Calu3 (cell line): ENCODE measurements at regions not wholly inside any gene's neighbourhood (a gene's known extent, or its start where the extent isn't known, plus 50 kb on each side); places are given as distances from the start of the nearest gene placed in this dataset.

ENCODE experiments used
- BruUV-seq: library from RNA; stranded (reverse); fragments of 400-500 nt; replicated peaks from 2 replicates; lab custom pipeline; 2021; lab: Mats Ljungman, UMichigan
- CTCF ChIA-PET: fragments of 300-600 bp; sonication (Branson Sonifier 250); formaldehyde crosslinking; loops from one replicate; lab custom pipeline; 2022; ENCODE audit warnings: antibody characterized with exemption; lab: Charles Lee
- DNase-seq: peaks from one replicate; pipeline ENCODE4 v3.0.0; 2022
- H3K27ac Mint-ChIP-seq: one replicate; pipeline ENCODE4 v1.8.0; 2022; ENCODE audit warnings: mixed read lengths; ENCODE audit not compliant: unreplicated experiment
- H3K27me3 Mint-ChIP-seq: one replicate; pipeline ENCODE4 v1.8.0; 2022; ENCODE audit warnings: mixed read lengths; ENCODE audit not compliant: unreplicated experiment
- H3K36me3 Mint-ChIP-seq: one replicate; pipeline ENCODE4 v1.8.0; 2022; ENCODE audit warnings: mild to moderate bottlenecking, moderate library complexity, mixed read lengths; ENCODE audit not compliant: insufficient read depth, unreplicated experiment
- H3K4me1 Mint-ChIP-seq: one replicate; pipeline ENCODE4 v1.8.0; 2022; ENCODE audit warnings: mild to moderate bottlenecking, low read depth, mixed read lengths; ENCODE audit not compliant: unreplicated experiment
- H3K4me3 Mint-ChIP-seq: one replicate; pipeline ENCODE4 v1.8.0; 2022; ENCODE audit warnings: mild to moderate bottlenecking, low read depth, moderate library complexity, mixed read lengths; ENCODE audit not compliant: unreplicated experiment
- H3K9me3 Mint-ChIP-seq: one replicate; pipeline ENCODE4 v1.8.0; 2022; ENCODE audit warnings: low read depth, mixed read lengths; ENCODE audit not compliant: unreplicated experiment
- CTCF ChIP-seq: fragments of 200-600 bp; IDR thresholded peaks from one replicate; pipeline ENCODE4 v1.8.0; 2022; ENCODE audit warnings: antibody characterized with exemption; ENCODE audit not compliant: unreplicated experiment
- intact Hi-C: fragments of 100-400 bp; cut with micrococcal nuclease; formaldehyde crosslinking; loops from one replicate; pipeline ENCODE4 v1.10.0; 2022; ENCODE audit not compliant: unreplicated experiment

DNA sequence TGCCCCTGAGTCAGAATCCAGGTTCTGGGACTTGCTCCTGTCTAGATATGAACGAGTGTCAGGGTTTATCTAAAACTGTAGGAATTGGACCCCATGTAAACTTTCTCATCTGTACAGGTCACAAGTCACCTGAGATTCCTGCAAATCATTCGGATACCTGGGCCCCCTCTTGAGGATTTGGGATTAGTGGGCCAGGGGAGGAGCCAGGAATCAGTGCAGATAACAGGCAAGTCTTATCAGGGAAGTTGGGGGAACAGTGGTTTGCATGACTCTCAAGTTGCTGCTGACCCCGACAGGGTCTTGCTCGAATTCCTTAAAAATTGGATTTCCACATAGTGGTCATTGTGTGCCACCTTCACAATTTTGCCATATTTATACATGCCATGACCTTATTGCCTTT, 188.4 kb upstream of the LYZL1 start:
- no peak for TF ChIP-seq CTCF
- intact Hi-C loops = no loop called here
- Mint-ChIP-seq H3K36me3 (peaks cover 7% of the 10 kb centered on the region), H3K4me3 (no peak overlapping the region), H3K9me3 (no peaks in the 10 kb centered on the region), H3K27me3 (no peaks in the 10 kb centered on the region), H3K27ac (no peak overlapping the region), H3K4me1 (peaks cover 33% of the 10 kb centered on the region)
- BruUV-seq = no TSS peak
- CTCF ChIA-PET = no interaction called here
- DNase-seq = no peak

GRCh38 chr10:29102233-29102632, 186.6 kb upstream of the LYZL1 start:
- Mint-ChIP-seq H3K36me3 (peaks cover 7% of the 10 kb centered on the region), H3K27me3 (no peaks in the 10 kb centered on the region), H3K4me3 (peak overlapping the region; percentile 21), H3K9me3 (no peaks in the 10 kb centered on the region), H3K4me1 (peaks cover 46% of the 10 kb centered on the region), H3K27ac (peak overlapping the region; percentile 63)
- TF ChIP-seq CTCF = no peak
- DNase-seq = peak; percentile 60
- intact Hi-C loops = no loop called here
- CTCF ChIA-PET = interaction anchor here (0.6 to 1.0 kb wide), 2 partner anchors 11 to 18 kb away, joined by 3 to 5 read pairs; no protein-coding TSS in a partner anchor
- no TSS peak for BruUV-seq

DNA sequence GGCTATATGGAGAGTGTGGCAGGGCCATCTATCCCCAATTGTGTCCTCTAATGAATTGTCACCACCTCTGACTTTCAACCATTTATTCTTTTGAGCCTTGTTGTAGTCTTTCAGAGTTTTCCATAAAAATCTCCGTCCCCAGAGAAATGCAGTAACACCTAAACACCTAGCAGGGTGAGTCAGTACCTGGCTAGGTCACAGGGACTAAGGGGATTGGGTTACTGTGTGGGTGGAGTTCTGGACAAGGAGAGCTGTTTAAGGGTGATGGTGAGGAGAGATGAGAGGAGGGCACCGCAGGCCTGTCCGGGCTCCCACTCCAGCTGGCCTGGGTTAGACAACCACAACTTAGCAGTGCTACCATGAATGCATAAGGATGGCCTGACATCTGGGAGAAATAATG, 186.2 kb upstream of the LYZL1 start:
- peak; percentile 55 for DNase-seq
- no peak for TF ChIP-seq CTCF
- Mint-ChIP-seq H3K4me3 (peak overlapping the region; percentile 21), H3K27ac (peak overlapping the region; percentile 63), H3K27me3 (no peaks in the 10 kb centered on the region), H3K36me3 (peaks cover 7% of the 10 kb centered on the region), H3K4me1 (peaks cover 46% of the 10 kb centered on the region), H3K9me3 (no peaks in the 10 kb centered on the region)
- CTCF ChIA-PET = interaction anchor here (0.6 to 1.0 kb wide), 2 partner anchors 11 to 17 kb away, joined by 3 to 5 read pairs; no protein-coding TSS in a partner anchor
- no TSS peak for BruUV-seq
- intact Hi-C loops = no loop called here

- H3K27me3 Mint-ChIP-seq = no peaks in the 10 kb centered on the region
- intact Hi-C loops = no loop called here
- no peaks in the 10 kb centered on the region for H3K9me3 Mint-ChIP-seq
- peaks cover 46% of the 10 kb centered on the region for H3K4me1 Mint-ChIP-seq
- H3K36me3 Mint-ChIP-seq = peaks cover 7% of the 10 kb centered on the region
- peak overlapping the region; percentile 59 for H3K27ac Mint-ChIP-seq
- no peak for DNase-seq
- BruUV-seq = no TSS peak
- CTCF ChIA-PET = interaction anchor here (0.9 to 1.7 kb wide), 3 partner anchors 15 to 166 kb away, joined by 3 to 6 read pairs (median 5); no protein-coding TSS in a partner anchor
- TF ChIP-seq CTCF = no peak
- no peak overlapping the region for H3K4me3 Mint-ChIP-seq
Measured at GRCh38 chr10:29104661-29105399, 184.0 kb upstream of the LYZL1 start.
